GM18511 (cell line): ENCODE measurements at regions not wholly inside any gene's neighbourhood (a gene's known extent, or its start where the extent isn't known, plus 50 kb on each side); places are given as distances from the start of the nearest gene placed in this dataset.

ENCODE experiments used
- ATAC-seq: cut with Tn5 transposase; IDR thresholded peaks from one replicate; pipeline ENCODE4 v1.9.1; 2021; ENCODE audit warnings: mild to moderate bottlenecking, moderate library complexity; ENCODE audit not compliant: unreplicated experiment

DNA sequence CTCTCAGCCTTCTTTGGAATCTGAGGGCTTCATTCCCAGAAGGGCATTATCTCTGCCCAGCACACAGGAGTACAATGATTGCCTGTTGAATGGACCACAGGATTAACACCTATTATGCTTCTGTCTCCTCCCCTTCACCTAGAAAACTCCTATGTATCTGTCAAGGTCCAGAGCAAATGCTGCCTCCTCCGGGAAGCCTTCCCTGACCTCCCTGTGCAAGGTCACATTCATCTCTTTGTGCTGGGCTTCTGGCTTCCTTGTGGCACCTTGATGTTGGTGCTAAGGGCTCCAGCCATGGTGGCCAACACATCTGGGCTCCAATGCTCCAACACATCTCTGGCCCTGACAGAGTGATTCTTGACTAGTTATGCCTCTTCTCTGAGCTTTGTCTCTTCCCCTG lies 49.9 kb upstream of the ATP2B2 start:
- no peak for ATAC-seq

DNA sequence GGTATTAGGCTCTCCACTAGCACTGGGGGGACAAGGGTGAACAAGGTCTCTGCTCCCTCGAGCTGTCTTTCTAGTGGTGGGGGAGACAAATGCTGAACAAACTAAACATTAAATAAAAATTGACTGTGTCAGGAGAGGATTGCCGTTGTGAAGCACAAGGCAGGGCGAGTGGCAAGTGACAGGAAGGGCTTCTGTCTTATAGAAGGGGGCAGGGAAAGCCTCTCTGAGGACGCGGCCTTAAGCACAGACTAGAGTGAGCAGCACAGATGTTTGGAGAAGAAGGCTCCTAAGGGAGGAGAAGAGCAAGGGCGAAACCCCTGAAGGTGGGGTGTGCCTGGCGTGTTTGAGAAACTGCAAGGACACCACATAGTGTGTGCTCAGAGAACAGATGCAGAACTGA lies 50.9 kb upstream of the ATP2B2 start:
- ATAC-seq, result no peak

DNA sequence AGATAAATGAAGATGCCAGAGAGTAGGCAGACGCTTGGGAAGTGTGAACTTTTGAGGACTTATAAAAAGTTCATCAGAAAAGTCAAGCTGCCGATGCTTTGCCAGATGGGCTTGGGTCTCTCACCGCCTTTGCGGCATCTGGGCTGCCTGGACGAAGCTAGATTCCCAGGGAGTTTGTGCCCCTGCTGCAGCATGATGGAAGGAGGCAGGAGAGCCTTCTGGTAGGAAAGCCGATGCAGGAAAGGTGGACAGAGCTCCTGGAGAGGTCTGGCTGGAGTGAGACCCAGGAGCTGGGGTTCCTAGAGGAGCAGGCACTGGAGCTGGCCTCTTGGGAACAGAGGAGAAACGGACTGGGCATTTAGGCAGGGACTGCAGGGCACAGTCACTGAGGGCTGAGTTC lies 51.9 kb upstream of the ATP2B2 start:
- no peak for ATAC-seq

DNA sequence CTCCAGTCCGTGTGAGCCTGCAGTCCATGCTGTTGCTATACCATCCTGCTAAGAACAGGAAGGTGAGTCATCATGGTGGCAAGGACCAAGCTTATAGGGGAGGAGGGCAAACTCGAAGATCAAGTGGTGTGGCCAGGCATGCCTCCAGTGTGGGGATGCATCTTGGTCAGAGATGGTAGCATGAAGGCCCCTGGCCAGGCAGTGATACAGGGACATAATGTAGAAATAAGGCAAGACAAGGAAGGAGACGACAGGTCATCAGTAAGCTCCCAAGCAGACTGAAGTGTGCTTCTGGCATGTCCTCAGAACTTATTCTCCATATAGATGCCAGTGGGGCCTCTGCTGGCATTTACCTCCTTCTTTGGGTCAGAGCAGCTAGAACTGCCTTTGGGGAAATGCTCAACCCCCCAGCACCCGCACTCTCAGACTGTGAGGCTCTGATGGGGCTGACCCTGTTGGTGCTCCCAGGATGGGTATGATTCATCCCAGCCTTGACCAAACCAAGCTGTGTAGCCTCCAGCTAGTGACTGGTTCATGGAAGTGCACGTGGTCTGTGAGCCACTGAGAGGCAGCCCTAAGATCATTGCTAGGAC lies 52.5 kb upstream of the ATP2B2 start:
- ATAC-seq, result no peak

DNA sequence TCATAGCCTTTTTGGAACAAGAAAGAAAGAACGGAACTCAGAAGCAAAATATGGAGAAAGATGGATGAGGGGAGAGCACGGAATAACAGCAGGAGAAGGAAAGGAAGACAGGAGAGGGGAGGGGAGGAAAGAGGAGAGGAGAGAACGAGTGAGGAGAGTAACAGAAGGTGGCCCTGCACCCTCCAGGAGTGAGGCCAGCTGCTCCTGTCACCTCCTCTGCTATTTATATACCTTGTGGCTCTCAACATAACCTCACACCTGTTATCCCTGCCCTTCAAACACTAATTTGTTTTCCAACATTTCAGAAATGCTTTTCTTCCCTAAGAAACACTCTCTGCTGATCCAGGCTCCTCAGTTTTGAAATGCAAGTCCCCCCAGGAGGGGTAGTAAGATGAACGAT lies 53.4 kb upstream of the ATP2B2 start:
- ATAC-seq, result no peak

DNA sequence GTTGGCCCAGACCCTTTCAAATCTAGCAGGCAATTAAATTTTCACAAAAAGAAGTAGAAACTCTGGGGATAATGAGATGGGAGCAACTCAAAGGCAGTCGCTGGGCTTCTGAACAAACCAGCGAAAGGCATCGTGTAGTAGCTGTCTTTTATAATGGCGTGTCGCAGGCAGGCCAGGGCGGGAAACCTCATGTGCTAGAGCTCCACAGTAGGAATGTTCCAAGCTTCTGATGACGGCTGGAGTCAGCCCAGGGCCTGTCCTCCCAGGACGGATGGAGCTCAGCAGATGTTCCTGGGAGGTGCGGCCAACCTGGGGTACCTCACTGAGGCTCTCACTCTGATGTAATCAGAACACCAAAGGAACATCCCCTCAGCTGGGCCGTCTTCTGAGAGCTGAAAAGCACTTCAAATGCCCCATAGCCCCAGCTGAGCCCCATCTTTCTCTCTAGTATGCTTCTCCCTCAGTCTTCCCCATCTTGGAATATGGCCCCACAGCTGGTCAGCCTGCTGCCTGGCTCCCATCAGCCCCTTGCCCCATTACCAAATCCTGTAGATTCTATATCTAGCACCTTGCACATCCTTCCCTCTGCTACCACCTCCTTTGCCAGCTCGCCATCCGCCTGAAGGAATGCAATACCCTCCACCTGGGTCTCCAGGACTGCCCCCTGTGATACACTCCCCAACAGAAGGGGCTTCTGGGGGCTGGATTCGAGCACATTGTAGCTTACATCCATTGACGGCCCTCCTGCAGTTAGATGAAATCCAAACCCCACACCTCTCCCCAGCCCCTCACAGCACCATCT lies 54.9 kb upstream of the ATP2B2 start:
- no peak for ATAC-seq

DNA sequence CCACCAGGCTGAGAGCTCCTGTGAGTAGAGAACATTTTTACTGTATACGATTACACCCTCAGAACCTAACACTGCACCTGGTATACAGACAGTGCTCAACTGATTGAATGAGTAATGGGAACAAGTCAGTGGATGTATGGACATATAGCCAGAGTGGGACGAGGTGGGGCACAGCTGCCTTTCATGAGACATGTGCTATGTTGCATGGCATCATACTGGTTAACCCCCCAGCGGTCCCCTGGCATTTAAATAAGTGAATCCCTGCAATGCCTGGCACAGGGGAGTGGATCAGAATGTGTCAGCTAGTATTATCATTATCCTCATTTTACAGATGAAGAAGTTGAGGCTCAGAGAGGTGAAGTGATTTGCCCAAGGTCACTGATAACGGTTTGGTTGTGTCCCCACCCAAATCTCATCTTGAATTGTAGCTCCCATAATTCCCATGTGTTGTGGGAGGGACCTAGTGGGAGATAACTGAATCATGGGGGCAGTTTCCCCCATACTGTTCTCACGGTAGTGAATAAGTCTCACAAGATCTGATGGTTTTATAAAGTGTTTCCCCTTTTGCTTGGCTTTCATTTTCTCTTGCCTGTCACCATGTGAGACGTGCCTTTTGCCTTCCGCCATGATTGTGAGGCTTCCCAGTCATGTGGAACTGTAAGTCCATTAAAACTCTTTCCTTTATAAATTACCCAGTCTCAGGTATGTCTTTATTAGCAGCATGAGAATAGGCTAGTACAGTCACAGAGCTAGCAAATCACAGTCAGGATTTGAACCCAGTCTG lies 56.0 kb upstream of the ATP2B2 start:
- ATAC-seq, result no peak

DNA sequence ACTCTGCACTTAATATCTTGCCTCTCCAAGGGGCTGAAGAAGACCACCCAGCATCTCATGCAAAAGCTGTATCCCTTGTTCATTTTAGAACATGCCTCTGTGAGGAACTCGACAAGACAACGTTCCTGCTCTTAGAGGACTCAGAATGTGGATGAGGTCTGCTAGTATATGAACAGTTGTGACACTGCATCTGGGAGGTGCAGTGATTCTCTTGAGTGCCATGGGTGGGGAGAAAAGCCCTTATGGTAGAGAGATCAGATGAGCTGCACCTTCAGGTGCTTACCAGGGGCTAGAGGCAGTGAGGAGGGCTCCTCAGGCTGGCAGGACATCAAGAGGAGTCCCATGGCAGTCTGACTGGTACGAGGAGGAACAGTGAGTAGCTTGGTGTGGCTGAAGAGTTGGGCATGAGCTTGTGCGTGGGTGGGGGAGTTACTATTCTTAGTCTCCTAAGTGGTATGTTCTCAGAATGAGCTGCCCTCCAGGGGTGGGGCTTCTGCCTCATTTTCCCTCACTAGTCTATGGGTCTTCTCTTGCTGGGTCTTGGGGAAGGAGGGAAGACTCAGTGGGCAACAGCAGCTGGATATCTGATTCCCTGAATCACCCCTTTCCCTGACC lies 56.7 kb upstream of the ATP2B2 start:
- no peak for ATAC-seq

DNA sequence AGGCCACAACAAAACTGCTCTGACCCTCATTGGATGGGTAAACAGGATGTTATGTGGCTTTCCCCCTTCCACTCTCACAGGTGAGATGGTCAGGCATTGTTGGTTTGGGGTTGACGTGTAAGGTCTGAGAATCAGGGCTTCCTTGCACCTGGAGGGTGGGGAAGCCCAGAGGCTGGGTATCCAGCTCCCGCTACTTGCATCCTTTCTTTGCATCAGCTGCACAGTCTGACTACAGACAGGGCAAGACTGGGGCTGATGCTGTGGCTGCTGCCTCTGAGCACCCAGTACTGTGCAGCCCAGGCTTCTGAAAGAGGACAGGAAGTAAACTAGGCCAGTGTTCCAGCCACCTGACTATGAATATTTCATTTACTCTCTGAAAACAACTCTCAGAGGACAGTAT lies 58.0 kb upstream of the ATP2B2 start:
- ATAC-seq, result peak; percentile 63

DNA sequence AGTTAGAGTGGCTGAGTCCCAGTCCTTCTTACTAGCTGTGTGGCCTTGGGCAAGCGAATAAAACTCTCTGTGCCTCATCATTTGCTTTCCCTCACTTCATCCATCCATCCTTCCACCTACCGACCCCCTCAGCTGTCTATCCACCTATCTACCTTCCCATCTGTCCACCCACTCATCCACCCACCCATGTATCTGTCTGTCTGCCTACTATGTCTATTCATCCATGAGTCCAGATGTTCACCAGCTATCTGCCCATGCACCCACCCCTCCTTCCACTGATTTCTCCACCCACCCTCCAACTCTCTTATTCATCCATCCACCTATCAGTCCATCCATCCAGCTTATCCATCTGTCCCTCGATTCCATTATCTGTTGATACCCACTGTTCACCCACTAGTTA lies 60.4 kb upstream of the ATP2B2 start:
- no peak for ATAC-seq

DNA sequence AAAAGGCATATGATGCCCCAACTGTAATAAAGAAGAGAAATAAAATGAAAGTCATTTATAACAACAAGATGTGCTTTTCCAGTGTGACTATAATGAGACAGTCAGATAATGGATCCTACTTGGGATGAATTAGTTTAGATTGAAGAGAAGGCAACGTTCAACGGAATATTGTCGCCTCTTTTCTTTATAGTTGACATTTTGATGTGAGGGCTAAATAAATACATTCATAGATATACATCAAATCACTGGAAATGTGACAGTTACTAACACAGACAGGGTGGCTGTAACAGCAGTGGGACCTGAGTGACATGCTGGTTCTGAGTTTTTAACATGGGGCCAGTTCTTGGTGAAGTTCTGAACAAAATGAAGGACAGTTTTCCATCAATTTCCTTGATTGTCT lies 61.1 kb upstream of the ATP2B2 start:
- no peak for ATAC-seq

DNA sequence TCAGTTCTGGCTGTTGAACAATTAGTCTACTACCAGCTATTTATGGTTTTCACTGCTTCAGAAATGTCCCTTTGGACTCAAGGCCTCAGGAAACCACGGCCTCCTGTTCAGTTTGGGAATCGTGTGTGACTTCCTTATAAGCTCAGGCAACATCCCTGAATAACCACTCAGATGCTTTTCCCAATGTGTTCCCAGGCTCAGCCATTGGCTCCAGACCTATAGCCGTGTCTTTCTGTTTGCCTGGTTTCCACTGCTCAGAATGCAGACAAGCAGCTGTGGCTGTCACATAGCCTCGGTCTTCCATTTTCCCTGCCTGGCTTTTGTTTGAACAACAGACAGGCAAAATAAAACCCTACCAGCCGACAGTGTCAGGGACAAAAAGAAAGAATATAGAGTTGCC lies 63.2 kb upstream of the ATP2B2 start:
- no peak for ATAC-seq

DNA sequence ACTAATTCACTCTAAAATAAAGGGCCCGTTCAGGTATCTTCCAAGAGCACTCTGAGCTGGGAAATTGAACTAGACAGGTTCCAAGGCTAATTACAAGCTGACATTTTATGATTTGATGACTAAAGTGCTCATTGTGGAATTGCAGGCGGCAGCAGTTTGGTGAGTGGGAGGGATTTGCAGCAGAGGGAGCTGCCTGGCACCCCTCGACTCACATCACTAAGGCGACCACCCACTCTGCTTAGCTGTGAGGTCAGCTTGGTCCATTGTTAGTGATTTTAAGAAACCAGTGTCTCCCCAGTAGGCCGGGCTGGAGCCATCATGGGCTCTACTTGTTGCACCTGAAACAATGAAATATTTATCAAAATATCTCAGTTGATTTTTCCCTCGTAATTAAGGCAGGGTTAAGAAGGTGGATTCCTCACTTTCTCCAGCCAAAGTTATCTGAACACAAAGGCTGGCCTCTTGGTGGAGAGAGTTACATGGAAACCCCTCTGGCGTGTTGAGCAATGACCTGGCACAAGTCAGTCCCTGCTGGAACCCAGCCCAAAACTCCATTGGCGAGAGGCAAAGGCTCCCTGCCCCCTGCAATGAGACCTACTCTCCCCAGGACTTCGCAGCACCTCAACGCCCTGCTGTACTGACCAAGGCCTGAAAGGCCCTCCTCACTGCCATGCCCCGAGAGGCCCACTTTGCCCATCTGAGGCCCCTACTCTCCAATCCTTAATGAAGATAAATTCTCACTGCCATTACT lies 65.0 kb upstream of the ATP2B2 start:
- ATAC-seq, result no peak

DNA sequence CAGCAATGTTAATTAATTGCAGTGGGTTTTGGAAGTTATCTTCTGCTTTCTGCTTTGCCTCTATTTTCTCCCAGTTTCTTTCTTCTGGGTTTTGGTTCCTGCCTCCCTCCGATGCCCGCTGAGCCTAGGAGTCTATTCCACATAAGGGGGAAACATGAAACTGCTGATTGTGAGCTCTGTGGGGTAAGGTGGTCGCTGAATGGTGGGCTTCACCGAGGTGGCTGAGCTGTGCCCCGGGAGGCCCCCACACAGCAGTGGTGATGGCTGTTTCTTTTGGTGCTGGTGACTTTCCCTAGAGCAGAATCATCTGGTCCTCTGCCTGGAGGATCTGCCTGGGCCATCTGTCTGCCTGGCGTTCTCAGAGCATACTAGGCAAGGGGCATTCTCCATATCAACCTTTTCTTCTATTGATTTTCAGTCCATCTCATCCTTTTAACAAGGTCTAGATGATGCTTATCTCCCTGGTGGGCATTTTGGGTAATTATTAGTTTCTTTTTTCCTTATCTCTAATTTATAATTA lies 68.8 kb upstream of the ATP2B2 start:
- no peak for ATAC-seq

DNA sequence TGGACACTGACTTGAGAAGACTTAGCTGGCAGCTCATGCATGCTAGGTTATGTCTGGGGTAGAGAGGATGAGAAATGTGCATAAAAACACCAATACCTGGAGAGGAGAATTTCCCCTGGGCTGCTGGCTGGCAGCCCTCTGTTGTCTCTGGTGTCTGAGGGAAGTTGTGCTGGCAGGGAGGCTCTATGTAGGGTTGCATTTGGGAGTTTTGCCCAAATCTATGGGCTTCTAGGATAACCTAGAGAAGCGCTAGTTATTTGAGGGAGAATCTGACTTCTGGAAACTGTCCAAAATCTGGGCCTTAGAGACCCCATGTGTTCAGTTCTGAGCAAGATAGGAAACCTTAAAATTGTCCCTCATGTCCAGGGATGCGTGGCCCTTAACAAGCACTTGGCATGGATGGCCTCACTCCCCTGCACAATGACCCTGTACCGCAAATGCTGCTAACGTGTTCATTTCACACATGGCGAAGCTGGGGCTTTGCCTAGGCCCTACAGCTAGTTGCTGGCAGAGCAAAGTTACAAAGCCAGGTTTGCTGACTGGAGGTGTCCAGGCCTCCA lies 70.3 kb upstream of the ATP2B2 start:
- no peak for ATAC-seq

DNA sequence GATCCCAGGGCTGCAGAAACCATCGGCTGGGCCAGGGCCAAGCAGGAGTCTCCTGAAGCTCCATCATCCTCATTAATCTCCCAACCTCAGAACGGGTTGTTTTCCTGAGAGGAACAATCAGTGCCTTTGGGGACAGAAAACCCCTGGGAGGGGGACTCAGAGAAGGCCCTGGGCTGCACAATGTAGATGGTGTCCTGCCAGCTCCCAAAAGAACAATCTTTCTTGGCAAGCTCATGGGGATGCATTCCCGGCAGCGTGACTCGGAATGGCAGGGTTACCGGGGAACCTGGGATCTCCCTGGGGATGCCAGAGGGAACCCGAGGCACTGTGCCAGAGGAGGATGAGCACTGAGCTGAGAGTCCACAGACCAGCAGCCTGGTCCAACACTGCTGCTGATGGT lies 72.1 kb upstream of the ATP2B2 start:
- no peak for ATAC-seq

DNA sequence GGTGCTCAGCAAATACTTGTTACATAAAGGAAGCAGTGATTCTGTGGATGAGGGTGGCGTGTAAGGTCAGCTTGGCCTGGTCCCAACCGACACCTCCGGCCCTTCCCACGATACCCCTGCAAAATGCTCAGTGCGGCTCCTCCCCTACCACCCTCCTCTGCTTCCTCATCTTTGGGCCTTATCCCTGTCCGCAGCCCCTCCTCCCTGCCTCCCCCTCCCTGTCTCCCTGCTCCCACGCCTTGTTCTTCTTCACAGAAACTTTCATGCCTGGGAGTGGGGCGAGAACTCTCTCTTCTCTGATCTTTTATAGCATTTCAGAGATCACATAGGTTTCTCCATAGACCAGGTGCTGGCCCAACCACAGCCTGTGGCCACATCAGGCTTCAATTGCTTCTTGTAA lies 75.0 kb upstream of the ATP2B2 start:
- ATAC-seq, result no peak

DNA sequence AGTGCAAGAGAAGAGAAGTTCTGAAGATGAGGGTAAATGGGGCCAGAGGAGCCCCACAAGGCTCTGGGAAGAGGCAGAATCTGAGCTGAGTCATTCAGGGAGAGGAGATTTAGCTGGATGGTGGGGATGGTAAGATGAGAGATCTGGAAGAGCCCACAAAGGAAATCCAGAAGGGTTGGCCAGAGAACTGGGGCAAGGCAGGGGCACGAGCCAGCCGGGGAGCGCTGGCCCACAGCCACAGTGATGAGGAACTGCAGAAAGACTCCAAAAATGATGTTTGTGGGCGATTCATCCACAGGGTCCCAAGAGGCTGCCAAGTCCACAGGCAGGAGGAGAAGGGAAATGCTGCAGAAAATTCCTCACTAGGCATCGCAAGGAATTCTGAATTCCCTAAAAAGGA lies 75.9 kb upstream of the ATP2B2 start:
- ATAC-seq, result no peak

DNA sequence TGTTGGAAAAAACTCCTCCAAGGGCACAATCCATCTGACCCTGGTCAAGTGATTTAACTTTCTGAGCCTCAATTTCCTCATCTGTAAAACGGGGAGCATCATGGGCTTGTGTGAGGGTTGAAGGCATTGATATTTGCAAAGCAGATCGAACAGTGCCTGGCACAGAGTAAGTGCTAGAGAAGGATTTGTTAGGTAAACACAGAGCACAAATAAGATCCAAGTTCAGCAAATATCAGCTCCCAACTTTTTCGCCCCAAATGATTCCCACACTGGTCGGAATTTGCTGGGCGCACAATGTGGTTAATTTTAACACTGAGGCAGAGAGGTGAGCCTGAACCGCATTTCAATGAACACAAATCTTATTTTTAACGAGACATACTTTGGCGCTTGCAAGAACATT lies 76.3 kb upstream of the ATP2B2 start:
- ATAC-seq, result no peak

DNA sequence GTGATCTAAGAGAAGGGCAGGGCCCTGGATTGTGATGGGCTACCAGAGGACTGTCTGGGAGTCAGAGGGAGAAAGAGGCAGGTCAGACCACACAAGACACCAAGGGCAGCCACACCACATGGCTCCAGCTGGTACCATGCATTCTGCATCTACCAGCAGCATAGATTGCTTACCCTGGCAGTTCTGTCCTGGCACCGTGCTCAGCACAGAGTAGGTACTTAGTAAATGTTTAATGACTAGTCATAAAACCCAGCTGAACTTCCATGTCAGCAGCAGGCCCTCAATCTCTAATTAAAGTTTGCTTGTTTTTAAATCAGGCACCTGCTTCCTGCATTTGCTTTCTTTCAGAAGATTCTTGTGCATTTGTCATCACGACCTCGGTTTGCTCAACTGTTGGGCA lies 77.3 kb upstream of the ATP2B2 start:
- ATAC-seq, result no peak
